SK-N-SH (cell line): ENCODE measurements at regions not wholly inside any gene's neighbourhood (a gene's known extent, or its start where the extent isn't known, plus 50 kb on each side); places are given as distances from the start of the nearest gene placed in this dataset.

Experiments used
- CTCF ChIA-PET: fragments of 300-600, 350-600 bp; formaldehyde crosslinking; extraction: SDS; loops from one replicate; lab custom pipeline; 2021; lab: Yijun Ruan, JAX
- POLR2A ChIA-PET: fragments of 350-600 bp; sonication (Branson Sonifier 250); formaldehyde crosslinking; extraction: SDS; loops from one replicate; lab custom pipeline; 2020; ENCODE audit warnings: antibody characterized with exemption, inconsistent platforms; lab: Yijun Ruan, JAX
- DNase-seq: peaks from one replicate; pipeline ENCODE4 v3.0.0; 2012
- H2AFZ ChIP-seq: fragments of 200-600 bp; sonication (generic); 2 replicates; pipeline ENCODE4 v1.8.1; 2016; ENCODE audit warnings: antibody characterized with exemption, mild to moderate bottlenecking, low read depth
- H3F3A ChIP-seq: fragments of 200-600 bp; sonication (generic); replicated peaks from 2 replicates; pipeline ENCODE3; 2016; ENCODE audit warnings: antibody characterized with exemption, mild to moderate bottlenecking; ENCODE audit not compliant: insufficient read depth
- H3K27ac ChIP-seq, 2 experiments: fragments of 200-500 bp in 1 of 2; fragments of 200-600 bp in 1 of 2; sonication (Bioruptor generic) in 1 of 2; sonication (generic), shearing (Covaris generic) in 1 of 2; 2 replicates each; pipeline versions ENCODE4 v1.5.1 to v1.6.1; 2014 to 2016; ENCODE audit warnings: low read depth in 2 of 2, inconsistent platforms in 1 of 2, low read length in 1 of 2, mild to moderate bottlenecking in 1 of 2, mixed read lengths in 1 of 2
- H3K27me3 ChIP-seq: fragments of 200-600 bp; sonication (generic), shearing (Covaris generic); 2 replicates; pipeline ENCODE4 v1.6.1; 2016; ENCODE audit warnings: mixed run types; ENCODE audit not compliant: insufficient read depth
- H3K36me3 ChIP-seq, 2 experiments: fragments of 200-500 bp in 1 of 2; fragments of 200-600 bp in 1 of 2; sonication (Bioruptor generic) in 1 of 2; sonication (generic) in 1 of 2; replicated peaks in 1 of 2; 2 replicates each; pipeline versions ENCODE3 to v1.5.1; 2014 to 2016; ENCODE audit warnings: low read length in 1 of 2, mild to moderate bottlenecking in 1 of 2; ENCODE audit not compliant: insufficient read depth in 2 of 2, control insufficient read depth in 1 of 2
- H3K4me1 ChIP-seq, 2 experiments: fragments of 200-500 bp in 1 of 2; fragments of 200-600 bp in 1 of 2; sonication (Bioruptor generic) in 1 of 2; sonication (generic), shearing (Covaris generic) in 1 of 2; 2 replicates each; pipeline versions ENCODE4 v1.5.1 to v1.6.1; 2014 to 2016; ENCODE audit warnings: low read depth in 1 of 2, low read length in 1 of 2, mixed run types in 1 of 2; ENCODE audit not compliant: insufficient read depth in 2 of 2, control insufficient read depth in 1 of 2
- H3K4me2 ChIP-seq: fragments of 200-600 bp; sonication (generic), shearing (Covaris generic); 2 replicates; pipeline ENCODE4 v1.6.1; 2017; ENCODE audit warnings: mixed run types
- H3K4me3 ChIP-seq, 2 experiments: fragments of 200-500 bp in 1 of 2; fragments of 200-600 bp in 1 of 2; sonication (Bioruptor generic) in 1 of 2; sonication (generic), shearing (Covaris generic) in 1 of 2; 2 replicates each; pipeline versions ENCODE4 v1.5.1 to v1.8.1; 2014 to 2016; ENCODE audit warnings: low read depth in 2 of 2, inconsistent platforms in 1 of 2, low read length in 1 of 2, mild to moderate bottlenecking in 1 of 2, mixed read lengths in 1 of 2, moderate library complexity in 1 of 2
- H3K79me2 ChIP-seq: fragments of 200-600 bp; sonication (generic); 2 replicates; pipeline ENCODE4 v1.8.1; 2017; ENCODE audit warnings: mild to moderate bottlenecking; ENCODE audit not compliant: insufficient read depth
- H3K9ac ChIP-seq: fragments of 200-600 bp; sonication (generic); 2 replicates; pipeline ENCODE4 v1.6.1; 2017; ENCODE audit warnings: mixed run types
- H3K9me2 ChIP-seq: fragments of 200-600 bp; sonication (generic); 2 replicates; pipeline ENCODE4 v1.6.1; 2017; ENCODE audit warnings: mixed run types
- H3K9me3 ChIP-seq: fragments of 200-600 bp; sonication (generic); 2 replicates; pipeline ENCODE4 v1.6.1; 2017; ENCODE audit warnings: mixed run types, mild to moderate bottlenecking, moderate library complexity
- H4K20me1 ChIP-seq: fragments of 200-600 bp; sonication (generic); 2 replicates; pipeline ENCODE4 v1.6.1; 2017; ENCODE audit warnings: mild to moderate bottlenecking, mixed run types; ENCODE audit not compliant: insufficient read depth
- CHD2 ChIP-seq: fragments of 150-350 bp; IDR thresholded peaks from 2 replicates; pipeline ENCODE4 v1.6.1; 2018; ENCODE audit warnings: low read length; ENCODE audit not compliant: partially characterized antibody
- EZH2phosphoT487 ChIP-seq: fragments of 200-600 bp; sonication (generic); IDR thresholded peaks from 2 replicates; pipeline ENCODE4 v1.6.1; 2017; ENCODE audit warnings: low read depth, mixed run types, mild to moderate bottlenecking, antibody characterized with exemption, moderate library complexity, borderline replicate concordance
- FOXM1 ChIP-seq: IDR thresholded peaks from 2 replicates; pipeline ENCODE4 v1.4.0; 2012; ENCODE audit warnings: low read depth, mild to moderate bottlenecking
- GATA2 ChIP-seq: sonication (generic); formaldehyde crosslinking; IDR thresholded peaks from 2 replicates; pipeline ENCODE4 v1.5.0; 2020; ENCODE audit warnings: mild to moderate bottlenecking, missing genetic modification reagents
- RCOR1 ChIP-seq: fragments of 150-350 bp; IDR thresholded peaks from 2 replicates; pipeline ENCODE4 v1.6.1; 2017; ENCODE audit warnings: antibody characterized with exemption, low read length
- SIN3A ChIP-seq: IDR thresholded peaks from 2 replicates; pipeline ENCODE4 v1.6.1; 2012; ENCODE audit warnings: low read depth, mild to moderate bottlenecking, low read length, moderate library complexity, borderline replicate concordance
- TCF12 ChIP-seq: IDR thresholded peaks from 2 replicates; pipeline ENCODE4 v1.4.0; 2012
- YY1 ChIP-seq: IDR thresholded peaks from 2 replicates; pipeline ENCODE4 v1.4.0; 2012; ENCODE audit warnings: low read depth, mild to moderate bottlenecking
- WGBS: methylation state at CpG from one replicate; pipeline ENCODE4 v1.1.6; 2017; ENCODE audit warnings: low lambda C conversion rate; 5-methylcytosine and 5-hydroxymethylcytosine counted together
- TF ChIP-seq, protein P1 (sequence below): fragments of 150-350 bp; IDR thresholded peaks from 2 replicates; pipeline ENCODE4 v1.6.1; 2017; ENCODE audit warnings: antibody characterized with exemption, low read length, low read depth, borderline replicate concordance
- TF ChIP-seq, protein P2 (sequence below): IDR thresholded peaks from 2 replicates; pipeline ENCODE4 v1.6.1; 2012; ENCODE audit warnings: mild to moderate bottlenecking, low read depth, low read length, moderate library complexity

DNA sequence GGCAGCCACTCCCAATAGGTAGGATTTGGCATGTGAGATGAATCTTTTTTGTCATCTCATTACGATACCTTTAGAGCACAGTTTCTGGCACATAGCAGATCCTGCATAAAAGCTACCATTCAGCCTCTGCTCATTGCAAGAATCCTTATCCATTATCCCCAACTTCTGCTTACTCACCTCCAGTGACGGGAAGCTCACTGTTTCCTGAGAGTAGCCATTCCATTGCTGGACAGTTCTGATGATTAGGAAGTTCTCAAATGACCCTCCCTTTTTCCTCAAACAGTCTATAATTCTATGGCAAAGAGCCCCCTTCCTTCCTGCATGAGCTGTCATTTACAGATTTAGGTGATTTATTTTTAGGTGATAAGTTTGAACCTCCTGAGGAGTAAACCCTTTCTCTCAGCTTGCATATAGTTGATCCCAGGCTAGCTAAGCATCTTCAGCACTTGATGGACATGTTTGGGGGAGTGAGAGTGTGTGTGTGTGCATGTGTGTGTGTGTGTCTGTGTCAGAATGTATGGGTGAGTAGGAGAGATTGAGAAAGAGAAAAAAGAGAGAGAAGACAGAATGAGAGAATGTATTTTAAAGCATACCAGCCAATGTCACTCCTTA, 109.7 kb downstream of the LSM3 start (continued):
- TF ChIP-seq, protein P1, sequence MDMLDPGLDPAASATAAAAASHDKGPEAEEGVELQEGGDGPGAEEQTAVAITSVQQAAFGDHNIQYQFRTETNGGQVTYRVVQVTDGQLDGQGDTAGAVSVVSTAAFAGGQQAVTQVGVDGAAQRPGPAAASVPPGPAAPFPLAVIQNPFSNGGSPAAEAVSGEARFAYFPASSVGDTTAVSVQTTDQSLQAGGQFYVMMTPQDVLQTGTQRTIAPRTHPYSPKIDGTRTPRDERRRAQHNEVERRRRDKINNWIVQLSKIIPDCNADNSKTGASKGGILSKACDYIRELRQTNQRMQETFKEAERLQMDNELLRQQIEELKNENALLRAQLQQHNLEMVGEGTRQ: no peak
- no peak for TF ChIP-seq CHD2
- no peak for TF ChIP-seq RCOR1
- TF ChIP-seq GATA2 (CRISPR knock-in tag): no peak
- no peak for TF ChIP-seq SIN3A

DNA sequence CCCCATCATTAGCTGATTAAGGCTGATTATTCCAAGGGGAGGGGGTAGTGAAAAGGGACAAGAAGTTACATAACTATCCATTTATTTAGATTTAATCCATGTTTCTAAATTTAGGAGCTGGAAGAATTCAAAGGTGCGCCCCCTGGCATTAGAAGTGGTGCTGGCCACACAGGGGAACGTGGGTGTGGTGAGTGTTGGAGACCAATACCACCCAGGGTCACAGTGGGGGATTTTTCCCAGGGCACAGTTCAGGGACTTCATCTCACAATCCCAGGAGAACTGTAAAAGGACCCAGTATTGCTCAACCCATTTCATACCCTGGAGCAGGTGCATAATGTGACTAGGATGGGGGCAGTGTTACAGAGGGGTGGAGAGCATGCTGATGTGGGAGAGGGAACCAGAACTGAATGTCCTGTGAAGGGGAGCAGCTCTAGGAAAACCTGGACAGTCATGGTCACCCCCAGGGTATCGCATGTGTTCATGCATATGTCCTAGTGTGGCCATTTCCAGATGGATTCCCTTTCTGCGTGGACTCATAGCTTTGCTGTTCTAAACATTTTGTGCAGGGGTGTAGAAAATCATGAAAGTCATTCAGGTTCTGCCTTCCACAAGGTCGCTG, 110.3 kb downstream of the LSM3 start:
- Histone ChIP-seq H3K36me3 (no peaks in the 10 kb centered on the region), H2AFZ (no peak overlapping the region), H3F3A (no peaks in the 10 kb centered on the region), H3K4me1 (peaks cover 0 to 8% of the 10 kb centered on the region in 2 experiments; a peak in 1 of 4 replicates), H4K20me1 (no peaks in the 10 kb centered on the region), H3K9me3 (no peaks in the 10 kb centered on the region), H3K4me2 (no peak overlapping the region), H3K27ac (no peak overlapping the region), H3K9ac (no peak overlapping the region), H3K79me2 (no peaks in the 10 kb centered on the region), H3K9me2 (no peaks in the 10 kb centered on the region), H3K4me3 (no peak overlapping the region), H3K27me3 (no peaks in the 10 kb centered on the region)
- no peak for DNase-seq
- TF ChIP-seq TCF12 (no peak), YY1 (no peak), EZH2phosphoT487 (no peak), CHD2 (no peak), FOXM1 (no peak)
- TF ChIP-seq, protein P2, sequence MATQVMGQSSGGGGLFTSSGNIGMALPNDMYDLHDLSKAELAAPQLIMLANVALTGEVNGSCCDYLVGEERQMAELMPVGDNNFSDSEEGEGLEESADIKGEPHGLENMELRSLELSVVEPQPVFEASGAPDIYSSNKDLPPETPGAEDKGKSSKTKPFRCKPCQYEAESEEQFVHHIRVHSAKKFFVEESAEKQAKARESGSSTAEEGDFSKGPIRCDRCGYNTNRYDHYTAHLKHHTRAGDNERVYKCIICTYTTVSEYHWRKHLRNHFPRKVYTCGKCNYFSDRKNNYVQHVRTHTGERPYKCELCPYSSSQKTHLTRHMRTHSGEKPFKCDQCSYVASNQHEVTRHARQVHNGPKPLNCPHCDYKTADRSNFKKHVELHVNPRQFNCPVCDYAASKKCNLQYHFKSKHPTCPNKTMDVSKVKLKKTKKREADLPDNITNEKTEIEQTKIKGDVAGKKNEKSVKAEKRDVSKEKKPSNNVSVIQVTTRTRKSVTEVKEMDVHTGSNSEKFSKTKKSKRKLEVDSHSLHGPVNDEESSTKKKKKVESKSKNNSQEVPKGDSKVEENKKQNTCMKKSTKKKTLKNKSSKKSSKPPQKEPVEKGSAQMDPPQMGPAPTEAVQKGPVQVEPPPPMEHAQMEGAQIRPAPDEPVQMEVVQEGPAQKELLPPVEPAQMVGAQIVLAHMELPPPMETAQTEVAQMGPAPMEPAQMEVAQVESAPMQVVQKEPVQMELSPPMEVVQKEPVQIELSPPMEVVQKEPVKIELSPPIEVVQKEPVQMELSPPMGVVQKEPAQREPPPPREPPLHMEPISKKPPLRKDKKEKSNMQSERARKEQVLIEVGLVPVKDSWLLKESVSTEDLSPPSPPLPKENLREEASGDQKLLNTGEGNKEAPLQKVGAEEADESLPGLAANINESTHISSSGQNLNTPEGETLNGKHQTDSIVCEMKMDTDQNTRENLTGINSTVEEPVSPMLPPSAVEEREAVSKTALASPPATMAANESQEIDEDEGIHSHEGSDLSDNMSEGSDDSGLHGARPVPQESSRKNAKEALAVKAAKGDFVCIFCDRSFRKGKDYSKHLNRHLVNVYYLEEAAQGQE: no peak
- ChIA-PET CTCF (interaction anchor here (0.9 to 2.0 kb wide), 5 partner anchors 10 to 178 kb away, joined by 3 to 6 read pairs (median 4); no protein-coding TSS in a partner anchor), POLR2A (no interaction called here)
- 47% methylated on average over 5 of the region's 5 CpGs for WGBS
